OCI-LY1 (cell line): ENCODE measurements at regions not wholly inside any gene's neighbourhood (a gene's known extent, or its start where the extent isn't known, plus 50 kb on each side); places are given as distances from the start of the nearest gene placed in this dataset.

Experiments
- H2AFZ ChIP-seq: fragments of 200-600 bp; sonication (generic), shearing (Covaris generic); 2 replicates; pipeline ENCODE4 v1.6.0; 2014; ENCODE audit warnings: antibody characterized with exemption, mild to moderate bottlenecking, low read length
- H3F3A ChIP-seq: fragments of 200-600 bp; sonication (generic), shearing (Covaris generic); 2 replicates; pipeline ENCODE4 v1.6.0; 2014; ENCODE audit warnings: mild to moderate bottlenecking, antibody characterized with exemption, low read length, moderate library complexity; ENCODE audit not compliant: insufficient read depth
- H3K27ac ChIP-seq: fragments of 200-600 bp; sonication (generic); 2 replicates; pipeline ENCODE4 v1.5.1; 2014; ENCODE audit warnings: low read length, mixed run types, mild to moderate bottlenecking, low read depth; ENCODE audit not compliant: poor library complexity, severe bottlenecking
- H3K27me3 ChIP-seq: fragments of 200-600 bp; sonication (generic); 2 replicates; pipeline ENCODE4 v1.6.0; 2014; ENCODE audit warnings: antibody characterized with exemption, mild to moderate bottlenecking, low read length, moderate library complexity; ENCODE audit not compliant: insufficient read depth
- H3K36me3 ChIP-seq: fragments of 200-600 bp; sonication (generic); 2 replicates; pipeline ENCODE4 v1.6.1; 2014; ENCODE audit warnings: mild to moderate bottlenecking, antibody characterized with exemption, low read length, moderate library complexity, mixed read lengths; ENCODE audit not compliant: insufficient read depth
- H3K4me1 ChIP-seq: fragments of 200-600 bp; sonication (generic); 2 replicates; pipeline ENCODE4 v1.5.1; 2014; ENCODE audit warnings: mild to moderate bottlenecking, low read length, moderate library complexity; ENCODE audit not compliant: insufficient read depth, severe bottlenecking
- H3K4me2 ChIP-seq: fragments of 200-600 bp; sonication (generic), shearing (Covaris generic); 2 replicates; pipeline ENCODE4 v1.6.1; 2014; ENCODE audit warnings: low read length
- H3K4me3 ChIP-seq: fragments of 200-600 bp; sonication (generic); 2 replicates; pipeline ENCODE4 v1.5.1; 2014; ENCODE audit warnings: low read length, low read depth, mild to moderate bottlenecking, mixed read lengths; ENCODE audit not compliant: poor library complexity, severe bottlenecking
- H3K79me2 ChIP-seq: fragments of 200-600 bp; shearing (Covaris generic); 2 replicates; pipeline ENCODE4 v1.6.1; 2016; ENCODE audit warnings: mixed run types, low read length, mixed read lengths; ENCODE audit not compliant: insufficient read depth
- H3K9ac ChIP-seq: fragments of 200-600 bp; sonication (generic), shearing (Covaris generic); 2 replicates; pipeline ENCODE4 v1.6.1; 2014; ENCODE audit warnings: mild to moderate bottlenecking, low read length, mixed read lengths
- H3K9me2 ChIP-seq: fragments of 200-600 bp; sonication (generic), shearing (Covaris generic); 2 replicates; pipeline ENCODE4 v1.6.1; 2014; ENCODE audit warnings: low read depth, mild to moderate bottlenecking, low read length, mixed read lengths
- H3K9me3 ChIP-seq: fragments of 200-600 bp; shearing (Covaris generic); 2 replicates; pipeline ENCODE4 v1.6.1; 2014; ENCODE audit warnings: low read length, mixed read lengths
- H4K20me1 ChIP-seq: fragments of 200-600 bp; sonication (generic), shearing (Covaris generic); 2 replicates; pipeline ENCODE4 v1.6.0; 2016; ENCODE audit warnings: mild to moderate bottlenecking, low read length; ENCODE audit not compliant: insufficient read depth
- EZH2 ChIP-seq: fragments of 200-600 bp; sonication (generic), shearing (Covaris generic); IDR thresholded peaks from 2 replicates; pipeline ENCODE4 v1.8.0; 2017; ENCODE audit warnings: borderline replicate concordance, mixed run types, mild to moderate bottlenecking, antibody characterized with exemption, low read length, moderate library complexity, mixed read lengths
- TF ChIP-seq, protein P1 (sequence below): fragments of 200-600 bp; sonication (generic), shearing (Covaris generic); IDR thresholded peaks from 2 replicates; pipeline ENCODE4 v1.5.1; 2017; ENCODE audit warnings: mild to moderate bottlenecking, antibody characterized with exemption, low read length, moderate library complexity, mixed read lengths

- H3K4me1 ChIP-seq: no peaks in the 10 kb centered on the region
- no peak overlapping the region for H2AFZ ChIP-seq
- no peak overlapping the region for H3K9ac ChIP-seq
- no peaks in the 10 kb centered on the region for H3K27me3 ChIP-seq
- H3K79me2 ChIP-seq: no peaks in the 10 kb centered on the region
- no peaks in the 10 kb centered on the region for H3K9me3 ChIP-seq
- no peak overlapping the region for H3K4me3 ChIP-seq
- H3K36me3 ChIP-seq: no peaks in the 10 kb centered on the region
- H4K20me1 ChIP-seq: no peaks in the 10 kb centered on the region
- H3F3A ChIP-seq: no peaks in the 10 kb centered on the region
- H3K9me2 ChIP-seq: no peaks in the 10 kb centered on the region
- no peak for TF ChIP-seq EZH2
- TF ChIP-seq, protein P1, sequence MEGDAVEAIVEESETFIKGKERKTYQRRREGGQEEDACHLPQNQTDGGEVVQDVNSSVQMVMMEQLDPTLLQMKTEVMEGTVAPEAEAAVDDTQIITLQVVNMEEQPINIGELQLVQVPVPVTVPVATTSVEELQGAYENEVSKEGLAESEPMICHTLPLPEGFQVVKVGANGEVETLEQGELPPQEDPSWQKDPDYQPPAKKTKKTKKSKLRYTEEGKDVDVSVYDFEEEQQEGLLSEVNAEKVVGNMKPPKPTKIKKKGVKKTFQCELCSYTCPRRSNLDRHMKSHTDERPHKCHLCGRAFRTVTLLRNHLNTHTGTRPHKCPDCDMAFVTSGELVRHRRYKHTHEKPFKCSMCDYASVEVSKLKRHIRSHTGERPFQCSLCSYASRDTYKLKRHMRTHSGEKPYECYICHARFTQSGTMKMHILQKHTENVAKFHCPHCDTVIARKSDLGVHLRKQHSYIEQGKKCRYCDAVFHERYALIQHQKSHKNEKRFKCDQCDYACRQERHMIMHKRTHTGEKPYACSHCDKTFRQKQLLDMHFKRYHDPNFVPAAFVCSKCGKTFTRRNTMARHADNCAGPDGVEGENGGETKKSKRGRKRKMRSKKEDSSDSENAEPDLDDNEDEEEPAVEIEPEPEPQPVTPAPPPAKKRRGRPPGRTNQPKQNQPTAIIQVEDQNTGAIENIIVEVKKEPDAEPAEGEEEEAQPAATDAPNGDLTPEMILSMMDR: no peak
- H3K4me2 ChIP-seq: no peak overlapping the region
- no peak overlapping the region for H3K27ac ChIP-seq
Measured at GRCh38 chr18:28350821-28351220, 173.9 kb upstream of the CDH2 start.

DNA sequence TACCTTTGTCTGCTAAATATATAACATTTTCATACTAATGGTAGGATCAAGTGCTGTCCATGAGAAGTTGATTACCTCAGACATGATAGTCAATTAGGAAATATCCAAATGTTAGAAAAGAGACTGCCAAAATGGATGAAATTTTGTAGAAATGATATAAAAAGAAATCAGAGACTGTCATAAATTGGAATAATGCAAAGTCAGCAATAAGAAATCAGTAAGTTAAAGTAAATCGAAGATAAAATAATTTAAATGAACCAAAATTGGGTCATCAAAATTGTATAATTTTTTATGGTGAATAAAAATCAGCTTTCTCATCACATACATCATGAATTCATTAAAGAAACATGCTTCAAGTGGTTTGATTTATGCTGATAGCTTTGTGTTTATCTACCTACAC is 165.3 kb upstream of the CDH2 start:
- H3K4me2 ChIP-seq: no peak overlapping the region
- TF ChIP-seq, protein P1: no peak
- no peaks in the 10 kb centered on the region for H4K20me1 ChIP-seq

DNA sequence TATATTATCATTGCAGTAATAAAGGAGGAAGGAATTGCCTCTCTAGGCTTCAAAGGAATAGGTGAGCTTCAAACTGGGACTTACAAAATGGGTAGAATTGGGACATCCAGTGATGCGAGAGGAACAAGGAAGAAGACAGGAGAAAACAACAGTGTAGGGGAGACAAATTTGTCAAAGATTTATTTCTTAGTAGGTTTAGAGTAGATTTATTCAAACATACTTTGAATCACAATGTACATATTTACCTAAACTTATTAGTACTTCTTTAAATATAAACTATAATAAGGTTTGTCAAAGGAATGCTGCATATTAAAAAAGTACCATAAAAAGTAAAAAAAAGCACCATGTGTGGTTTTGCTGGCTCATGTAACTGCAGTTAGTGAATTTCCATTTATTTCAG is 161.4 kb upstream of the CDH2 start:
- no peak overlapping the region for H3K9ac ChIP-seq
- H3K9me2 ChIP-seq: no peaks in the 10 kb centered on the region
- H4K20me1 ChIP-seq: no peaks in the 10 kb centered on the region
- H3K4me1 ChIP-seq: no peaks in the 10 kb centered on the region
- H3K4me3 ChIP-seq: no peak overlapping the region
- H3F3A ChIP-seq: no peaks in the 10 kb centered on the region
- H3K9me3 ChIP-seq: no peaks in the 10 kb centered on the region
- H3K27me3 ChIP-seq: no peaks in the 10 kb centered on the region
- no peak overlapping the region for H2AFZ ChIP-seq
- TF ChIP-seq EZH2: no peak
- TF ChIP-seq, protein P1: no peak
- no peak overlapping the region for H3K27ac ChIP-seq
- H3K79me2 ChIP-seq: no peaks in the 10 kb centered on the region
- H3K4me2 ChIP-seq: no peak overlapping the region
- no peaks in the 10 kb centered on the region for H3K36me3 ChIP-seq

More for the DNA sequence above, 165.3 kb upstream of the CDH2 start:
- Histone ChIP-seq H3K9me3 (no peaks in the 10 kb centered on the region), H3K9ac (no peak overlapping the region), H3K4me1 (no peaks in the 10 kb centered on the region), H3F3A (no peaks in the 10 kb centered on the region), H3K4me3 (no peak overlapping the region), H2AFZ (no peak overlapping the region), H3K79me2 (no peaks in the 10 kb centered on the region), H3K27me3 (no peaks in the 10 kb centered on the region), H3K36me3 (no peaks in the 10 kb centered on the region), H3K9me2 (no peaks in the 10 kb centered on the region), H3K27ac (no peak overlapping the region)
